ENCODE measurements at regions not wholly inside any gene's neighbourhood (a gene's known extent, or its start where the extent isn't known, plus 50 kb on each side); places are given as distances from the start of the nearest gene placed in this dataset.
"Not testable (repeated sequence)": the region's sequence is repeated elsewhere in the genome, so short reads cannot be mapped to it uniquely, and the experiment has no call there.

DNA sequence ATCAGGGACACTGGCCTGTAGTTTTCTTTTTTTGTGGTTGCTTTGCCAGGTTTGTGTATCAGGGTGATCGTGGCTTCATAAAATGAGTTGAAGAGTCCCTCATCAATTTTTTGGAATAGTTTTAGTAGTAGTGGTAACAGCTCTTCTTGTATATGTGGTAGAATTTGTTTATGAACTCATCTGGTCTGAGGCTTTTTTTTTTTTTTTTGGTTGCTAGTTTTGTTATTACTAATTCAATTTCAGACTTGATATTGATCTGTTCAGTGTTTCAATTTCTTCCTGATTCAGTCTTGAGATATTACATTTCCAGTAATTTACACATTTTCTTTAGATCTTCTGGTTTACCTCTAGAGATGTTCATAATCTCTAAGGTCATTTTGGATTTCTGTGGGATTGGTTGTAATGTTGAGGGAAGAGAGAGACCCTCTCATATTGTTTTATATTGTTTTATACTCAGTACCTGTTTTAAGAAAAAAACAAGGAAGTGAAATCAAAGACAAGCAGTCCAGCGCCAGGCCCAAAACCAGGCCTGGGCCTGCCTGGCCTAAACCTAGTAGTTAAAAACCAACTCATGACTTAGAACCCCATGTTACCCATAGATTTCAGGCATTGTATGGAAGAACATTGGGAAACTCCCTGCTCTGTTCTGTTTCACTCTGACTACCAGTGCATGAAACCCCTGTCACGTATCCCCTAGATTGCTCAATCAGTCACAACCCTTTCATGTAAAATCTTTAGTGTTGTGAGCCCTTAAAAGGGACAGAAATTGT is 836.7 kb upstream of the NDST4 start:
- not testable (repeated sequence) for H3F3A ChIP-seq (replicated peaks; ENCODE audit: low read depth); H3K4me3 ChIP-seq; H3K27me3 ChIP-seq (ENCODE audit: insufficient read depth); H3K27me3 Mint-ChIP-seq (ENCODE audit: insufficient read depth, low read depth, poor library complexity); H2AFZ ChIP-seq; H3K27ac Mint-ChIP-seq; H3K4me1 Mint-ChIP-seq; ATAC-seq; H3K79me2 ChIP-seq (replicated peaks; ENCODE audit: insufficient read depth); H3K9me2 ChIP-seq (ENCODE audit: insufficient read depth); DNase-seq (ENCODE audit: low spot score); H3K36me3 ChIP-seq (ENCODE audit: insufficient read depth); H3K4me2 ChIP-seq; H3K36me3 Mint-ChIP-seq (ENCODE audit: low read depth); H3K9me3 Mint-ChIP-seq; H3K27ac ChIP-seq (ENCODE audit: low read depth); H3K4me3 Mint-ChIP-seq; H4K20me1 ChIP-seq (replicated peaks; ENCODE audit: insufficient read depth)
- H3K4me1 ChIP-seq (ENCODE audit: insufficient read depth) = peaks cover 10% of the 10 kb centered on the region; the same call in 1 of the 2 replicates

GRCh38 chr4:115945026-115945425 is 831.6 kb upstream of the NDST4 start:
- H3K27me3 ChIP-seq (ENCODE audit: insufficient read depth) = no peaks in the 10 kb centered on the region
- H4K20me1 ChIP-seq (replicated peaks; ENCODE audit: insufficient read depth) = no peaks in the 10 kb centered on the region
- peaks cover 9% of the 10 kb centered on the region; the same call in 1 of the 3 replicates for H3K9me3 Mint-ChIP-seq
- H3K4me1 ChIP-seq (ENCODE audit: insufficient read depth) = peaks cover 10% of the 10 kb centered on the region; the same call in 1 of the 2 replicates
- peaks cover 2% of the 10 kb centered on the region for H3K27me3 Mint-ChIP-seq (ENCODE audit: insufficient read depth, low read depth, poor library complexity)
- H3K36me3 ChIP-seq (ENCODE audit: insufficient read depth) = no peaks in the 10 kb centered on the region
- DNase-seq (ENCODE audit: low spot score) (no peak), ATAC-seq (no peak)
- H3K9me2 ChIP-seq (ENCODE audit: insufficient read depth) = no peaks in the 10 kb centered on the region
- peaks cover 15% of the 10 kb centered on the region; the same call in 2 of the 3 replicates for H3K36me3 Mint-ChIP-seq (ENCODE audit: low read depth)
- no peaks in the 10 kb centered on the region for H3K79me2 ChIP-seq (replicated peaks; ENCODE audit: insufficient read depth)
- H3K4me2 ChIP-seq = no peak overlapping the region
- no peak for TF ChIP-seq CREB1 (CRISPR knock-in tag; IDR thresholded peaks at IDR 0.05; ENCODE audit: low read depth)
- TF ChIP-seq REST (IDR thresholded peaks at IDR 0.05; ENCODE audit: unreplicated experiment) = no peak
- TF ChIP-seq ZNF114 (CRISPR knock-in tag; IDR thresholded peaks at IDR 0.05) = no peak
- TF ChIP-seq, protein P1, sequence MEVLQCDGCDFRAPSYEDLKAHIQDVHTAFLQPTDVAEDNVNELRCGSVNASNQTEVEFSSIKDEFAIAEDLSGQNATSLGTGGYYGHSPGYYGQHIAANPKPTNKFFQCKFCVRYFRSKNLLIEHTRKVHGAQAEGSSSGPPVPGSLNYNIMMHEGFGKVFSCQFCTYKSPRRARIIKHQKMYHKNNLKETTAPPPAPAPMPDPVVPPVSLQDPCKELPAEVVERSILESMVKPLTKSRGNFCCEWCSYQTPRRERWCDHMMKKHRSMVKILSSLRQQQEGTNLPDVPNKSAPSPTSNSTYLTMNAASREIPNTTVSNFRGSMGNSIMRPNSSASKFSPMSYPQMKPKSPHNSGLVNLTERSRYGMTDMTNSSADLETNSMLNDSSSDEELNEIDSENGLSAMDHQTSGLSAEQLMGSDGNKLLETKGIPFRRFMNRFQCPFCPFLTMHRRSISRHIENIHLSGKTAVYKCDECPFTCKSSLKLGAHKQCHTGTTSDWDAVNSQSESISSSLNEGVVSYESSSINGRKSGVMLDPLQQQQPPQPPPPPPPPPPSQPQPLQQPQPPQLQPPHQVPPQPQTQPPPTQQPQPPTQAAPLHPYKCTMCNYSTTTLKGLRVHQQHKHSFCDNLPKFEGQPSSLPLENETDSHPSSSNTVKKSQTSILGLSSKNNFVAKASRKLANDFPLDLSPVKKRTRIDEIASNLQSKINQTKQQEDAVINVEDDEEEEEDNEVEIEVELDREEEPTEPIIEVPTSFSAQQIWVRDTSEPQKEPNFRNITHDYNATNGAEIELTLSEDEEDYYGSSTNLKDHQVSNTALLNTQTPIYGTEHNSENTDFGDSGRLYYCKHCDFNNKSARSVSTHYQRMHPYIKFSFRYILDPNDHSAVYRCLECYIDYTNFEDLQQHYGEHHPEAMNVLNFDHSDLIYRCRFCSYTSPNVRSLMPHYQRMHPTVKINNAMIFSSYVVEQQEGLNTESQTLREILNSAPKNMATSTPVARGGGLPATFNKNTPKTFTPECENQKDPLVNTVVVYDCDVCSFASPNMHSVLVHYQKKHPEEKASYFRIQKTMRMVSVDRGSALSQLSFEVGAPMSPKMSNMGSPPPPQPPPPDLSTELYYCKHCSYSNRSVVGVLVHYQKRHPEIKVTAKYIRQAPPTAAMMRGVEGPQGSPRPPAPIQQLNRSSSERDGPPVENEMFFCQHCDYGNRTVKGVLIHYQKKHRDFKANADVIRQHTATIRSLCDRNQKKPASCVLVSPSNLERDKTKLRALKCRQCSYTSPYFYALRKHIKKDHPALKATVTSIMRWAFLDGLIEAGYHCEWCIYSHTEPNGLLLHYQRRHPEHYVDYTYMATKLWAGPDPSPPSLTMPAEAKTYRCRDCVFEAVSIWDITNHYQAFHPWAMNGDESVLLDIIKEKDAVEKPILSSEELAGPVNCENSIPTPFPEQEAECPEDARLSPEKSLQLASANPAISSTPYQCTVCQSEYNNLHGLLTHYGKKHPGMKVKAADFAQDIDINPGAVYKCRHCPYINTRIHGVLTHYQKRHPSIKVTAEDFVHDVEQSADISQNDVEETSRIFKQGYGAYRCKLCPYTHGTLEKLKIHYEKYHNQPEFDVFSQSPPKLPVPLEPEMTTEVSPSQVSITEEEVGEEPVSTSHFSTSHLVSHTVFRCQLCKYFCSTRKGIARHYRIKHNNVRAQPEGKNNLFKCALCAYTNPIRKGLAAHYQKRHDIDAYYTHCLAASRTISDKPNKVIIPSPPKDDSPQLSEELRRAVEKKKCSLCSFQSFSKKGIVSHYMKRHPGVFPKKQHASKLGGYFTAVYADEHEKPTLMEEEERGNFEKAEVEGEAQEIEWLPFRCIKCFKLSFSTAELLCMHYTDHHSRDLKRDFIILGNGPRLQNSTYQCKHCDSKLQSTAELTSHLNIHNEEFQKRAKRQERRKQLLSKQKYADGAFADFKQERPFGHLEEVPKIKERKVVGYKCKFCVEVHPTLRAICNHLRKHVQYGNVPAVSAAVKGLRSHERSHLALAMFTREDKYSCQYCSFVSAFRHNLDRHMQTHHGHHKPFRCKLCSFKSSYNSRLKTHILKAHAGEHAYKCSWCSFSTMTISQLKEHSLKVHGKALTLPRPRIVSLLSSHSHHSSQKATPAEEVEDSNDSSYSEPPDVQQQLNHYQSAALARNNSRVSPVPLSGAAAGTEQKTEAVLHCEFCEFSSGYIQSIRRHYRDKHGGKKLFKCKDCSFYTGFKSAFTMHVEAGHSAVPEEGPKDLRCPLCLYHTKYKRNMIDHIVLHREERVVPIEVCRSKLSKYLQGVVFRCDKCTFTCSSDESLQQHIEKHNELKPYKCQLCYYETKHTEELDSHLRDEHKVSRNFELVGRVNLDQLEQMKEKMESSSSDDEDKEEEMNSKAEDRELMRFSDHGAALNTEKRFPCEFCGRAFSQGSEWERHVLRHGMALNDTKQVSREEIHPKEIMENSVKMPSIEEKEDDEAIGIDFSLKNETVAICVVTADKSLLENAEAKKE (CRISPR knock-in tag; IDR thresholded peaks at IDR 0.05) = no peak
- TF ChIP-seq EZH2 (IDR thresholded peaks at IDR 0.05; ENCODE audit: low read depth, unreplicated experiment) = no peak
- no peak for TF ChIP-seq NANOG (IDR thresholded peaks at IDR 0.05; ENCODE audit: borderline replicate concordance)
- no peaks in the 10 kb centered on the region for H3F3A ChIP-seq (replicated peaks; ENCODE audit: low read depth)
- no peak overlapping the region for H3K27ac Mint-ChIP-seq
- H3K27ac ChIP-seq (ENCODE audit: low read depth) = no peak overlapping the region
- no peak overlapping the region for H3K4me3 Mint-ChIP-seq
- no peak overlapping the region for H2AFZ ChIP-seq
- H3K4me1 Mint-ChIP-seq = peaks cover 6% of the 10 kb centered on the region; the same call in 2 of the 3 replicates
- H3K4me3 ChIP-seq = no peak overlapping the region

All from GM23338 (cell line).